ENCODE measurements at regions not wholly inside any gene's neighbourhood (a gene's known extent, or its start where the extent isn't known, plus 50 kb on each side); places are given as distances from the start of the nearest gene placed in this dataset.
A peak's percentile ranks its signal among the peaks of the same experiment; 100 is the strongest.
"Not testable (repeated sequence)": the region's sequence is repeated elsewhere in the genome, so short reads cannot be mapped to it uniquely, and the experiment has no call there.

GRCh38 chr11:19631712-19632498 lies 80.7 kb upstream of the NAV2 start:
- H3K36me3 ChIP-seq (ENCODE audit: control insufficient read depth in 3 of 3, insufficient read depth in 3 of 3, low read length in 3 of 3), result no peaks in the 10 kb centered on the region
- no peak overlapping the region for H3K4me3 ChIP-seq (ENCODE audit: low read length in 3 of 3)
- H3K27ac ChIP-seq (ENCODE audit: low read depth, low read length), result no peak overlapping the region
- peaks cover 0 to 3% (median 0%) of the 10 kb centered on the region in 3 donors for H3K9me3 ChIP-seq (ENCODE audit: control insufficient read depth in 3 of 3, low read length in 3 of 3)
- no peaks in the 10 kb centered on the region for H3K27me3 ChIP-seq (ENCODE audit: control insufficient read depth in 3 of 3, insufficient read depth in 3 of 3, low read length in 3 of 3)
- peaks cover 6 to 22% (median 15%) of the 10 kb centered on the region in 3 donors for H3K4me1 ChIP-seq (ENCODE audit: control insufficient read depth in 3 of 3, insufficient read depth in 3 of 3, low read length in 3 of 3)
- no peak overlapping the region for H3K9ac ChIP-seq (ENCODE audit: low read depth in 1 of 3, low read length in 3 of 3)

DNA sequence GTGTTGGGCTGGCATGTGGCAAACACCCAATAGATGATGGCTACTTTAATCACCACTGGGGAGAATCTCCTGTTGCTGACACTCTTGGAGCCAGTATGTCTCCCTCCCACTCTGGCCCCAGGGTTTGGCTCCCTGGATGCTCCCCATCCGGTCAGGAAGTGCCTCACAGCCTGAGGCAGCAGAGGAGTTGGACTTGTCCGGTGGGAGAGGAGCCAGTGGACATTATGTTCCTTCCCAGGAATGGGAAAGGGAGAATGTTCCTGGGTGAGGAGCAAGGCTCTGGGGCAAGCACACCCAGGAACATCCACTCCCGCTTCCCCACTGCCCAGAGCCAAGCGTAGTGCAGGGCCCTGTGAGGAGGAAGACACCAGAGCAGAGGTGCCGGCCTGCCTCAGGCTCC lies 84.6 kb upstream of the NAV2 start:
- no peaks in the 10 kb centered on the region for H3K9me3 ChIP-seq (ENCODE audit: control insufficient read depth in 3 of 3, low read length in 3 of 3)
- H3K4me1 ChIP-seq (ENCODE audit: control insufficient read depth in 3 of 3, insufficient read depth in 3 of 3, low read length in 3 of 3), result peaks cover 6 to 20% (median 15%) of the 10 kb centered on the region in 3 donors
- peak overlapping the region in 1 of 3 donors; percentile 13 for H3K4me3 ChIP-seq (ENCODE audit: low read length in 3 of 3)
- H3K27ac ChIP-seq (ENCODE audit: low read depth, low read length), result no peak overlapping the region
- no peaks in the 10 kb centered on the region for H3K27me3 ChIP-seq (ENCODE audit: control insufficient read depth in 3 of 3, insufficient read depth in 3 of 3, low read length in 3 of 3)
- no peaks in the 10 kb centered on the region for H3K36me3 ChIP-seq (ENCODE audit: control insufficient read depth in 3 of 3, insufficient read depth in 3 of 3, low read length in 3 of 3)
- no peak overlapping the region for H3K9ac ChIP-seq (ENCODE audit: low read depth in 1 of 3, low read length in 3 of 3)

DNA sequence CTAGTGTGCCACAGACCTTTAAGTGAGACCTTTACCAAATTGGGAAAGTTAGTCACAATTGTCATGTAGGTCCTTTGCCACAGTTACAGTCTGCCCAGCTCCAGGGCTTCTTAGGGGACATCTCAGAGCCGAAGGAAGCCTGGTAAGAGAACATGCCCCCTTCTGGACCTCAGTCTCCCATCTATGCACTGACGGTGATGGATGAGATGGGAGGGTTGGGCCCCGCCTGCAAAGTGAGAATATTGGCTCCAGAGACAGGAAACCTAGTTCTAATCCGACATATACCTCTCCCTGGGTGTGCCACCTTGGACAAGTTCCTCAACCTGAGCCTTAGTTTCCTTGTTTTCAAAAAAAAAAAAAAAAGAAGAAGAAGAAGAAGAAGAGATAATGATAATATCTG lies 85.1 kb upstream of the NAV2 start:
- Histone ChIP-seq H3K4me3 (ENCODE audit: low read length in 3 of 3) (no peak overlapping the region), H3K27ac (ENCODE audit: low read depth, low read length) (no peak overlapping the region), H3K9ac (ENCODE audit: low read depth in 1 of 3, low read length in 3 of 3) (no peak overlapping the region), H3K27me3 (ENCODE audit: control insufficient read depth in 3 of 3, insufficient read depth in 3 of 3, low read length in 3 of 3) (no peaks in the 10 kb centered on the region), H3K4me1 (ENCODE audit: control insufficient read depth in 3 of 3, insufficient read depth in 3 of 3, low read length in 3 of 3) (peaks cover 5 to 20% (median 15%) of the 10 kb centered on the region in 3 donors), H3K9me3 (ENCODE audit: control insufficient read depth in 3 of 3, low read length in 3 of 3) (no peaks in the 10 kb centered on the region), H3K36me3 (ENCODE audit: control insufficient read depth in 3 of 3, insufficient read depth in 3 of 3, low read length in 3 of 3) (no peaks in the 10 kb centered on the region)

DNA sequence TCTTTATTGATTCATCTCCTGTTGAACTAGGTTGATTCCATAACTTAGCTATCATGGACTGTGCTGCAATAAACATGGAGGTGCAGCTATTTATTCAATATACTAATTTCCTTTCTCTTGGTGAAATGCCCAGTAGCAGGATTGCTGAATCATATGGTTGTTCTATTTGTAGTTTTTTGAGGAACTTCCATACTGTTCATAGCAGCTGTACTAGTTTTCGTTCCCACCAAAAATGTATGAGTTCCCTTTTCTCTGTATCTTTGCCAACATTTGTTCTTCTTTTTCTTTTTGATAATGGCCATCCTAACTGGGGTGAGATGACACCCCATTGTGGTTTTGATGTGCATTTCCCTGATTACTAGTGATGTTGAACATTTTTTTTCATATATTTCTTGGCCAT lies 87.2 kb upstream of the NAV2 start:
- Histone ChIP-seq H3K36me3 (ENCODE audit: control insufficient read depth in 3 of 3, insufficient read depth in 3 of 3, low read length in 3 of 3) (no peaks in the 10 kb centered on the region), H3K27ac (ENCODE audit: low read depth, low read length) (no peak overlapping the region), H3K27me3 (ENCODE audit: control insufficient read depth in 3 of 3, insufficient read depth in 3 of 3, low read length in 3 of 3) (no peaks in the 10 kb centered on the region), H3K9me3 (ENCODE audit: control insufficient read depth in 3 of 3, low read length in 3 of 3) (no peaks in the 10 kb centered on the region), H3K4me1 (ENCODE audit: control insufficient read depth in 3 of 3, insufficient read depth in 3 of 3, low read length in 3 of 3) (peaks cover 4 to 17% (median 6%) of the 10 kb centered on the region in 3 donors), H3K4me3 (ENCODE audit: low read length in 3 of 3) (no peak overlapping the region), H3K9ac (ENCODE audit: low read depth in 1 of 3, low read length in 3 of 3) (no peak overlapping the region)

DNA sequence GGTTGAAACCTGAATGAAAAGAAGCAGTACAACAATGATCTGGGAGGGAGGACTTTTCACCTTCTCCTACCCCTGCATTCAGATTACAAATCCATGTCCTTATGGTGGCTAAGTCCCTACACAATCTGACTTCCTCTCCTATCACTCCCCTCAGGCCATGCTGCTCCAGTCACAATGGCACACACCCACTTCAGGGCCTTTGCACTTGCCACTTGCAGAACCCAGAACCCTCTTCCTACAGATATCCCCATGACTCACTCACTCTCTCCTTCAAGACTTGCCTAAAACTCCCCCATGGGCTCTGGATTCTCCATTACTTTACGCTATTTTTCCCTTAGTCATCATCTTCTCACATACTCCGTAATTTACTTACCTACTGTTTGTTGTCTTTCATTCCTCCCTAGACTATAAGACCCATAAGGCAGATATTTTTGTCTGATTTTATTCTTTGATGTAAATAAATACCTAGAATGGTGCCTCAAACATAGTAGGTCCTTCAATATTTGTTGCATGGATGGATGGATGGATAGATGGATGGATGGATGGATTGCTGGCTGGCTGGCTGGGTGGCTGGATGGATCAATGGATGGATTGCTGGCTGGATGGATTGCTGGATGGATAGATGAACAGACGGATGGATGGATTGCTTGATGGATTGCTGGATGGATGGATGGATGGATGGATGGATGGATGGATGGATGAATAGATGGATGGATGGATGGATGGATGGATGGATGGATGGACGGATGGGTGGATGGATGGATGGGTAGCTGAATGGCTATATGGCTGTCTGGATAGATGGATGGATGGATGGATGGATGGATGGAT lies 94.7 kb upstream of the NAV2 start:
- H3K27me3 ChIP-seq (ENCODE audit: control insufficient read depth in 3 of 3, insufficient read depth in 3 of 3, low read length in 3 of 3), result no peaks in the 10 kb centered on the region

GRCh38 chr11:19615341-19616183 lies 97.1 kb upstream of the NAV2 start:
- peaks cover 0 to 2% (median 0%) of the 10 kb centered on the region in 3 donors for H3K9me3 ChIP-seq (ENCODE audit: control insufficient read depth in 3 of 3, low read length in 3 of 3)
- no peaks in the 10 kb centered on the region for H3K36me3 ChIP-seq (ENCODE audit: control insufficient read depth in 3 of 3, insufficient read depth in 3 of 3, low read length in 3 of 3)
- no peak overlapping the region for H3K4me3 ChIP-seq (ENCODE audit: low read length in 3 of 3)
- no peaks in the 10 kb centered on the region for H3K4me1 ChIP-seq (ENCODE audit: control insufficient read depth in 3 of 3, insufficient read depth in 3 of 3, low read length in 3 of 3)
- H3K27ac ChIP-seq (ENCODE audit: low read depth, low read length), result no peak overlapping the region
- no peaks in the 10 kb centered on the region for H3K27me3 ChIP-seq (ENCODE audit: control insufficient read depth in 3 of 3, insufficient read depth in 3 of 3, low read length in 3 of 3)
- H3K9ac ChIP-seq (ENCODE audit: low read depth in 1 of 3, low read length in 3 of 3), result no peak overlapping the region

More for the DNA sequence above, 94.7 kb upstream of the NAV2 start:
- no peaks in the 10 kb centered on the region for H3K9me3 ChIP-seq (ENCODE audit: control insufficient read depth in 3 of 3, low read length in 3 of 3)
- H3K9ac ChIP-seq (ENCODE audit: low read depth in 1 of 3, low read length in 3 of 3), result no peak overlapping the region
- H3K36me3 ChIP-seq (ENCODE audit: control insufficient read depth in 3 of 3, insufficient read depth in 3 of 3, low read length in 3 of 3), result no peaks in the 10 kb centered on the region
- no peaks in the 10 kb centered on the region for H3K4me1 ChIP-seq (ENCODE audit: control insufficient read depth in 3 of 3, insufficient read depth in 3 of 3, low read length in 3 of 3)
- H3K4me3 ChIP-seq (ENCODE audit: low read length in 3 of 3), result no peak overlapping the region
- no peak overlapping the region for H3K27ac ChIP-seq (ENCODE audit: low read depth, low read length)

- Histone ChIP-seq H3K4me3 (ENCODE audit: low read length in 3 of 3) (no peak overlapping the region), H3K27me3 (ENCODE audit: control insufficient read depth in 3 of 3, insufficient read depth in 3 of 3, low read length in 3 of 3) (no peaks in the 10 kb centered on the region), H3K9me3 (ENCODE audit: control insufficient read depth in 3 of 3, low read length in 3 of 3) (peaks cover 0 to 2% (median 0%) of the 10 kb centered on the region in 3 donors), H3K27ac (ENCODE audit: low read depth, low read length) (no peak overlapping the region), H3K4me1 (ENCODE audit: control insufficient read depth in 3 of 3, insufficient read depth in 3 of 3, low read length in 3 of 3) (no peaks in the 10 kb centered on the region), H3K9ac (ENCODE audit: low read depth in 1 of 3, low read length in 3 of 3) (no peak overlapping the region), H3K36me3 (ENCODE audit: control insufficient read depth in 3 of 3, insufficient read depth in 3 of 3, low read length in 3 of 3) (no peaks in the 10 kb centered on the region)
Observed at GRCh38 chr11:19614370-19614940, 98.2 kb upstream of the NAV2 start.

DNA sequence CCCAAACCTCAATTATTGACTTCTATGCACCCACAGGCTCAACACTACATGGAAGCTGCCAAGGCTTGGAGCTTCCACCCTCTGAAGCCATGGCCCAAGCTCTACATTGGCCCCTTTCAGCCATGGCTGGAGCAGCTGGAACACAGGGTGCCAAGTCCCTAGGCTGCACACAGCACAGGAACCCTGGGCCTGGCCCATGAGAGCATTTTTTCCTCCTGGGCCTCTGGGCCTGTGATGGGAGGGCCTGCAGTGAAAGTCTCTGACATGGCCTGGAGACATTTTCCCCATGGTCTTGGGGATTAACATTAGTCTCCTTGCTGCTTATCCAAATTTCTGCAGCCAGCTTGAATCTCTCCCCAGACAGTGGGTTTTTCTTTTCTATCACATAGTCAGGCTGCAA lies 100.6 kb upstream of the NAV2 start:
- H3K9ac ChIP-seq (ENCODE audit: low read depth in 1 of 3, low read length in 3 of 3); H3K4me1 ChIP-seq (ENCODE audit: control insufficient read depth in 3 of 3, insufficient read depth in 3 of 3, low read length in 3 of 3); H3K27me3 ChIP-seq (ENCODE audit: control insufficient read depth in 3 of 3, insufficient read depth in 3 of 3, low read length in 3 of 3); H3K27ac ChIP-seq (ENCODE audit: low read depth, low read length); H3K9me3 ChIP-seq (ENCODE audit: control insufficient read depth in 3 of 3, low read length in 3 of 3); H3K4me3 ChIP-seq (ENCODE audit: low read length in 3 of 3); H3K36me3 ChIP-seq (ENCODE audit: control insufficient read depth in 3 of 3, insufficient read depth in 3 of 3, low read length in 3 of 3): not testable (repeated sequence)

- Histone ChIP-seq H3K4me1 (ENCODE audit: control insufficient read depth in 3 of 3, insufficient read depth in 3 of 3, low read length in 3 of 3) (peaks cover 5 to 10% (median 6%) of the 10 kb centered on the region in 3 donors), H3K27ac (ENCODE audit: low read depth, low read length) (no peak overlapping the region), H3K9ac (ENCODE audit: low read depth in 1 of 3, low read length in 3 of 3) (no peak overlapping the region), H3K4me3 (ENCODE audit: low read length in 3 of 3) (no peak overlapping the region), H3K36me3 (ENCODE audit: control insufficient read depth in 3 of 3, insufficient read depth in 3 of 3, low read length in 3 of 3) (no peaks in the 10 kb centered on the region), H3K27me3 (ENCODE audit: control insufficient read depth in 3 of 3, insufficient read depth in 3 of 3, low read length in 3 of 3) (no peaks in the 10 kb centered on the region), H3K9me3 (ENCODE audit: control insufficient read depth in 3 of 3, low read length in 3 of 3) (peaks cover 0 to 2% (median 0%) of the 10 kb centered on the region in 3 donors)
Observed at GRCh38 chr11:19607656-19608360, 104.8 kb upstream of the NAV2 start.
